GM12878 (cell line): ENCODE measurements at regions not wholly inside any gene's neighbourhood (a gene's known extent, or its start where the extent isn't known, plus 50 kb on each side); places are given as distances from the start of the nearest gene placed in this dataset.

ENCODE experiments used
- ATAC-seq: fragments of 200-7000 bp; cut with Tn5 transposase; 3 replicates; pipeline ENCODE4 v1.9.1; 2020; ENCODE audit warnings: mild to moderate bottlenecking, moderate library complexity
- BruUV-seq: library from RNA; stranded (reverse); fragments of 400-500 nt; replicated peaks from 2 replicates; lab custom pipeline; 2021; lab: Mats Ljungman, UMichigan
- CTCF ChIA-PET: fragments of 300-600 bp; sonication (Branson Sonifier 250); formaldehyde crosslinking; extraction: SDS; loops from one replicate; lab custom pipeline; 2021; ENCODE audit warnings: inconsistent platforms; lab: Yijun Ruan, JAX
- POLR2A ChIA-PET: fragments of 350-600 bp; formaldehyde crosslinking; extraction: SDS; loops from one replicate; lab custom pipeline; 2021; ENCODE audit warnings: inconsistent platforms; lab: Charles Lee
- RAD21 ChIA-PET: fragments of 300-600 bp; sonication (Branson Sonifier 250); formaldehyde crosslinking; loops from one replicate; lab custom pipeline; 2023; ENCODE audit warnings: antibody characterized with exemption; ENCODE audit not compliant: unreplicated experiment; lab: Charles Lee
- SMC1A ChIA-PET: fragments of 300-600 bp; sonication (Branson Sonifier 250); formaldehyde crosslinking; loops from one replicate; lab custom pipeline; 2023; ENCODE audit not compliant: unreplicated experiment, uncharacterized antibody; lab: Charles Lee
- DNase-seq: peaks from one replicate; pipeline ENCODE4 v3.0.0-alpha.2; 2011; ENCODE audit warnings: low read depth, low spot score
- FAIRE-seq: peaks from 3 replicates; lab custom pipeline; 2011; peaks lifted over from hg19 to GRCh38; lab: Jason Lieb, UNC
- H2AFZ ChIP-seq: 2 replicates; pipeline ENCODE4 v1.6.0; 2011; ENCODE audit warnings: low read depth, low read length, control low read depth; ENCODE audit not compliant: control insufficient read depth
- H3K27ac ChIP-seq: 2 replicates; pipeline ENCODE4 v1.5.1; 2011; ENCODE audit warnings: control low read depth; ENCODE audit not compliant: control insufficient read depth, insufficient read depth
- H3K27me3 ChIP-seq, 2 experiments: replicated peaks in 1 of 2; 2 replicates each; pipeline versions ENCODE4 v1.6.0 to v1.6.1; 2011; ENCODE audit warnings: low read length in 1 of 2; ENCODE audit not compliant: control insufficient read depth in 2 of 2, insufficient read depth in 2 of 2
- H3K36me3 ChIP-seq, 2 experiments: 2 replicates each; pipeline ENCODE4 v1.5.1; 2011; ENCODE audit warnings: low read length in 1 of 2; ENCODE audit not compliant: control insufficient read depth in 2 of 2, insufficient read depth in 2 of 2
- H3K4me1 ChIP-seq: 2 replicates; pipeline ENCODE4 v1.6.1; 2011; ENCODE audit warnings: mild to moderate bottlenecking, low read length, moderate library complexity, mixed read lengths; ENCODE audit not compliant: control insufficient read depth, insufficient read depth
- H3K4me2 ChIP-seq: 2 replicates; pipeline ENCODE4 v1.6.0; 2011; ENCODE audit warnings: control low read depth; ENCODE audit not compliant: control insufficient read depth, insufficient read depth
- H3K4me3 ChIP-seq: fragments of 200-600 bp; sonication (generic); 2 replicates; pipeline ENCODE4 v1.5.1; 2016
- H3K79me2 ChIP-seq: 2 replicates; pipeline ENCODE4 v1.6.0; 2011; ENCODE audit warnings: low read length; ENCODE audit not compliant: control insufficient read depth, insufficient read depth
- H3K9ac ChIP-seq: 2 replicates; pipeline ENCODE4 v1.8.0; 2011; ENCODE audit warnings: low read length, control low read depth, mixed read lengths; ENCODE audit not compliant: control insufficient read depth, insufficient read depth
- H3K9me3 ChIP-seq: replicated peaks from 3 replicates; pipeline ENCODE4 v1.5.1; 2011; ENCODE audit warnings: mild to moderate bottlenecking, low read length; ENCODE audit not compliant: control insufficient read depth, insufficient read depth
- H4K20me1 ChIP-seq: 2 replicates; pipeline ENCODE4 v1.6.0; 2011; ENCODE audit not compliant: control insufficient read depth, insufficient read depth
- BHLHE40 ChIP-seq, 2 experiments: fragments of 450-650 bp in 1 of 2; IDR thresholded peaks; 2 replicates each; pipeline ENCODE4 v1.6.1; 2011 to 2017; ENCODE audit warnings: low read depth in 2 of 2, borderline replicate concordance in 1 of 2, improper control_type of control experiment in 1 of 2, low read length in 1 of 2, mild to moderate bottlenecking in 1 of 2
- CHD2 ChIP-seq: IDR thresholded peaks from 2 replicates; pipeline ENCODE4 v1.6.1; 2011; ENCODE audit warnings: low read depth, low read length, improper control_type of control experiment, borderline replicate concordance
- MTA2 ChIP-seq: fragments of 450-650 bp; IDR thresholded peaks from 2 replicates; pipeline ENCODE4 v1.6.1; 2016; ENCODE audit warnings: low read depth, mild to moderate bottlenecking, moderate library complexity
- MYB ChIP-seq: fragments of 150-350 bp; IDR thresholded peaks from 2 replicates; pipeline ENCODE4 v1.6.1; 2014; ENCODE audit warnings: mild to moderate bottlenecking, low read depth, low read length, borderline replicate concordance
- NFIC ChIP-seq: IDR thresholded peaks from 2 replicates; pipeline ENCODE4 v1.6.1; 2012; ENCODE audit warnings: low read depth, mild to moderate bottlenecking, inconsistent platforms, low read length, moderate library complexity
- POLR2A ChIP-seq: IDR thresholded peaks from 2 replicates; pipeline ENCODE4 v1.6.1; 2011; ENCODE audit warnings: low read depth, mild to moderate bottlenecking, low read length
- TAF1 ChIP-seq: IDR thresholded peaks from 2 replicates; pipeline ENCODE4 v1.6.1; 2011; ENCODE audit warnings: mild to moderate bottlenecking, low read depth, low read length, borderline replicate concordance
- ZNF217 ChIP-seq: fragments of 450-650 bp; IDR thresholded peaks from 2 replicates; pipeline ENCODE4 v1.6.1; 2017; ENCODE audit warnings: antibody characterized with exemption, mild to moderate bottlenecking
- WGBS: methylation state at CpG from one replicate; pipeline ENCODE4 v1.1.6; 2016; ENCODE audit warnings: low lambda C conversion rate; ENCODE audit not compliant: insufficient replicate concordance, insufficient coverage; ENCODE audit errors: missing lambda C conversion rate; 5-methylcytosine and 5-hydroxymethylcytosine counted together
- in situ Hi-C: fragments of 300-500 bp; cut with MboI; formaldehyde crosslinking; loops from 9 replicates; pipeline ENCODE4 v1.14.3; 2018; ENCODE audit warnings: mixed read lengths
- intact Hi-C: fragments of 100-400 bp; cut with micrococcal nuclease; formaldehyde crosslinking; loops from one replicate; pipeline ENCODE4 v1.14.2; 2022; ENCODE audit not compliant: unreplicated experiment
- TF ChIP-seq, protein P1 (sequence below): IDR thresholded peaks from 2 replicates; pipeline ENCODE4 v1.6.1; 2012; ENCODE audit warnings: low read depth, low read length, improper control_type of control experiment
- TF ChIP-seq, protein P2 (sequence below): fragments of 450-650 bp; IDR thresholded peaks from 2 replicates; pipeline ENCODE4 v1.6.1; 2014; ENCODE audit warnings: mild to moderate bottlenecking
- TF ChIP-seq, protein P3 (sequence below): fragments of 450-650 bp; IDR thresholded peaks from 2 replicates; pipeline ENCODE4 v1.6.1; 2017; ENCODE audit warnings: mild to moderate bottlenecking, moderate library complexity
- TF ChIP-seq, protein P4 (sequence below): fragments of 450-650 bp; formaldehyde crosslinking; IDR thresholded peaks from 2 replicates; pipeline ENCODE4 v1.5.0; 2022; ENCODE audit warnings: mild to moderate bottlenecking, missing genetic modification characterization
- TF ChIP-seq, protein P5 (sequence below): IDR thresholded peaks from 2 replicates; pipeline ENCODE4 v1.6.1; 2012; ENCODE audit warnings: low read depth, low read length, improper control_type of control experiment

DNA sequence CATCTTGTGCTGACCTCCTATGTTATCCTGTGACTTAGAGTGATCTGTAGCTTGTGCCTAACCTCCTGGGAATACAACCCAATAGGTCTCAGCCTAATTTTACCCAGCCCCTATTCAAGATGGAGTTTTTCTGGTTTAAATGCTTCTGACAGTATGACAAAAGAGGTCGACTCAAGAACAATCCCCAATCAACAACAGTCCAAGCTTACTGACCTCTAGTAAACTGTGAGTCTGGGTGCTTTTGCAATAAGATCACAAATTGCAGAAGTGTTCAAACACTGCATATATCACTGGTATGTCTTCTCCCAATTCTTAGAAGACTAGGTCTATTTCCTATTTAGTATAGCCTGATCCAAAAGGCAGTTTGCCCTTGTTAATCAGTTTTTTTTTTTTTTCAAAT is 323.5 kb upstream of the PTGER4 start:
- no peaks in the 10 kb centered on the region for H3K79me2 ChIP-seq
- RAD21 ChIA-PET: no interaction called here
- DNase-seq (no peak), ATAC-seq (no peak), FAIRE-seq (no peak)
- no peak overlapping the region for H3K4me3 ChIP-seq
- in situ Hi-C loops (no loop called here), intact Hi-C loops (no loop called here)
- H3K4me2 ChIP-seq: no peak overlapping the region
- WGBS: 0% methylated on average over 1 of the region's 1 CpG
- no peaks in the 10 kb centered on the region for H3K4me1 ChIP-seq
- POLR2A ChIA-PET: no interaction called here
- no TSS peak for BruUV-seq
- no peak overlapping the region for H2AFZ ChIP-seq
- H4K20me1 ChIP-seq: no peaks in the 10 kb centered on the region; the same call in 1 of the 2 replicates
- SMC1A ChIA-PET: interaction anchor here (1.1 kb wide), 1 partner anchor 10 kb away, joined by 3 read pairs; no protein-coding TSS in a partner anchor
- no peak overlapping the region for H3K9ac ChIP-seq
- H3K9me3 ChIP-seq: no peaks in the 10 kb centered on the region
- CTCF ChIA-PET: no interaction called here
- no peak overlapping the region for H3K27ac ChIP-seq
- H3K27me3 ChIP-seq: no peaks in the 10 kb centered on the region
- no peaks in the 10 kb centered on the region for H3K36me3 ChIP-seq
- TF ChIP-seq POLR2A: no peak
- no peak for TF ChIP-seq MYB
- no peak for TF ChIP-seq BHLHE40 (IDR thresholded peaks at IDR 0.05; ENCODE audit: borderline replicate concordance in 1 of 2, low read depth in 2 of 2, low read length in 1 of 2)
- TF ChIP-seq, protein P1, sequence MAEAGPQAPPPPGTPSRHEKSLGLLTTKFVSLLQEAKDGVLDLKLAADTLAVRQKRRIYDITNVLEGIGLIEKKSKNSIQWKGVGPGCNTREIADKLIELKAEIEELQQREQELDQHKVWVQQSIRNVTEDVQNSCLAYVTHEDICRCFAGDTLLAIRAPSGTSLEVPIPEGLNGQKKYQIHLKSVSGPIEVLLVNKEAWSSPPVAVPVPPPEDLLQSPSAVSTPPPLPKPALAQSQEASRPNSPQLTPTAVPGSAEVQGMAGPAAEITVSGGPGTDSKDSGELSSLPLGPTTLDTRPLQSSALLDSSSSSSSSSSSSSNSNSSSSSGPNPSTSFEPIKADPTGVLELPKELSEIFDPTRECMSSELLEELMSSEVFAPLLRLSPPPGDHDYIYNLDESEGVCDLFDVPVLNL: no peak
- no peak for TF ChIP-seq CHD2
- TF ChIP-seq, protein P2, sequence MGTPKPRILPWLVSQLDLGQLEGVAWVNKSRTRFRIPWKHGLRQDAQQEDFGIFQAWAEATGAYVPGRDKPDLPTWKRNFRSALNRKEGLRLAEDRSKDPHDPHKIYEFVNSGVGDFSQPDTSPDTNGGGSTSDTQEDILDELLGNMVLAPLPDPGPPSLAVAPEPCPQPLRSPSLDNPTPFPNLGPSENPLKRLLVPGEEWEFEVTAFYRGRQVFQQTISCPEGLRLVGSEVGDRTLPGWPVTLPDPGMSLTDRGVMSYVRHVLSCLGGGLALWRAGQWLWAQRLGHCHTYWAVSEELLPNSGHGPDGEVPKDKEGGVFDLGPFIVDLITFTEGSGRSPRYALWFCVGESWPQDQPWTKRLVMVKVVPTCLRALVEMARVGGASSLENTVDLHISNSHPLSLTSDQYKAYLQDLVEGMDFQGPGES: no peak
- TF ChIP-seq, protein P3, sequence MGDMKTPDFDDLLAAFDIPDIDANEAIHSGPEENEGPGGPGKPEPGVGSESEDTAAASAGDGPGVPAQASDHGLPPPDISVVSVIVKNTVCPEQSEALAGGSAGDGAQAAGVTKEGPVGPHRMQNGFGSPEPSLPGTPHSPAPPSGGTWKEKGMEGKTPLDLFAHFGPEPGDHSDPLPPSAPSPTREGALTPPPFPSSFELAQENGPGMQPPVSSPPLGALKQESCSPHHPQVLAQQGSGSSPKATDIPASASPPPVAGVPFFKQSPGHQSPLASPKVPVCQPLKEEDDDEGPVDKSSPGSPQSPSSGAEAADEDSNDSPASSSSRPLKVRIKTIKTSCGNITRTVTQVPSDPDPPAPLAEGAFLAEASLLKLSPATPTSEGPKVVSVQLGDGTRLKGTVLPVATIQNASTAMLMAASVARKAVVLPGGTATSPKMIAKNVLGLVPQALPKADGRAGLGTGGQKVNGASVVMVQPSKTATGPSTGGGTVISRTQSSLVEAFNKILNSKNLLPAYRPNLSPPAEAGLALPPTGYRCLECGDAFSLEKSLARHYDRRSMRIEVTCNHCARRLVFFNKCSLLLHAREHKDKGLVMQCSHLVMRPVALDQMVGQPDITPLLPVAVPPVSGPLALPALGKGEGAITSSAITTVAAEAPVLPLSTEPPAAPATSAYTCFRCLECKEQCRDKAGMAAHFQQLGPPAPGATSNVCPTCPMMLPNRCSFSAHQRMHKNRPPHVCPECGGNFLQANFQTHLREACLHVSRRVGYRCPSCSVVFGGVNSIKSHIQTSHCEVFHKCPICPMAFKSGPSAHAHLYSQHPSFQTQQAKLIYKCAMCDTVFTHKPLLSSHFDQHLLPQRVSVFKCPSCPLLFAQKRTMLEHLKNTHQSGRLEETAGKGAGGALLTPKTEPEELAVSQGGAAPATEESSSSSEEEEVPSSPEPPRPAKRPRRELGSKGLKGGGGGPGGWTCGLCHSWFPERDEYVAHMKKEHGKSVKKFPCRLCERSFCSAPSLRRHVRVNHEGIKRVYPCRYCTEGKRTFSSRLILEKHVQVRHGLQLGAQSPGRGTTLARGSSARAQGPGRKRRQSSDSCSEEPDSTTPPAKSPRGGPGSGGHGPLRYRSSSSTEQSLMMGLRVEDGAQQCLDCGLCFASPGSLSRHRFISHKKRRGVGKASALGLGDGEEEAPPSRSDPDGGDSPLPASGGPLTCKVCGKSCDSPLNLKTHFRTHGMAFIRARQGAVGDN: no peak
- no peak for TF ChIP-seq MTA2
- TF ChIP-seq TAF1: no peak
- no peak for TF ChIP-seq NFIC
- TF ChIP-seq, protein P4, sequence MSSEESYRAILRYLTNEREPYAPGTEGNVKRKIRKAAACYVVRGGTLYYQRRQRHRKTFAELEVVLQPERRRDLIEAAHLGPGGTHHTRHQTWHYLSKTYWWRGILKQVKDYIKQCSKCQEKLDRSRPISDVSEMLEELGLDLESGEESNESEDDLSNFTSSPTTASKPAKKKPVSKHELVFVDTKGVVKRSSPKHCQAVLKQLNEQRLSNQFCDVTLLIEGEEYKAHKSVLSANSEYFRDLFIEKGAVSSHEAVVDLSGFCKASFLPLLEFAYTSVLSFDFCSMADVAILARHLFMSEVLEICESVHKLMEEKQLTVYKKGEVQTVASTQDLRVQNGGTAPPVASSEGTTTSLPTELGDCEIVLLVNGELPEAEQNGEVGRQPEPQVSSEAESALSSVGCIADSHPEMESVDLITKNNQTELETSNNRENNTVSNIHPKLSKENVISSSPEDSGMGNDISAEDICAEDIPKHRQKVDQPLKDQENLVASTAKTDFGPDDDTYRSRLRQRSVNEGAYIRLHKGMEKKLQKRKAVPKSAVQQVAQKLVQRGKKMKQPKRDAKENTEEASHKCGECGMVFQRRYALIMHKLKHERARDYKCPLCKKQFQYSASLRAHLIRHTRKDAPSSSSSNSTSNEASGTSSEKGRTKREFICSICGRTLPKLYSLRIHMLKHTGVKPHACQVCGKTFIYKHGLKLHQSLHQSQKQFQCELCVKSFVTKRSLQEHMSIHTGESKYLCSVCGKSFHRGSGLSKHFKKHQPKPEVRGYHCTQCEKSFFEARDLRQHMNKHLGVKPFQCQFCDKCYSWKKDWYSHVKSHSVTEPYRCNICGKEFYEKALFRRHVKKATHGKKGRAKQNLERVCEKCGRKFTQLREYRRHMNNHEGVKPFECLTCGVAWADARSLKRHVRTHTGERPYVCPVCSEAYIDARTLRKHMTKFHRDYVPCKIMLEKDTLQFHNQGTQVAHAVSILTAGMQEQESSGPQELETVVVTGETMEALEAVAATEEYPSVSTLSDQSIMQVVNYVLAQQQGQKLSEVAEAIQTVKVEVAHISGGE: no peak
- TF ChIP-seq, protein P5, sequence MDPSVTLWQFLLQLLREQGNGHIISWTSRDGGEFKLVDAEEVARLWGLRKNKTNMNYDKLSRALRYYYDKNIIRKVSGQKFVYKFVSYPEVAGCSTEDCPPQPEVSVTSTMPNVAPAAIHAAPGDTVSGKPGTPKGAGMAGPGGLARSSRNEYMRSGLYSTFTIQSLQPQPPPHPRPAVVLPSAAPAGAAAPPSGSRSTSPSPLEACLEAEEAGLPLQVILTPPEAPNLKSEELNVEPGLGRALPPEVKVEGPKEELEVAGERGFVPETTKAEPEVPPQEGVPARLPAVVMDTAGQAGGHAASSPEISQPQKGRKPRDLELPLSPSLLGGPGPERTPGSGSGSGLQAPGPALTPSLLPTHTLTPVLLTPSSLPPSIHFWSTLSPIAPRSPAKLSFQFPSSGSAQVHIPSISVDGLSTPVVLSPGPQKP: no peak
- TF ChIP-seq ZNF217: no peak
